ENCODE measurements at regions not wholly inside any gene's neighbourhood (a gene's known extent, or its start where the extent isn't known, plus 50 kb on each side); places are given as distances from the start of the nearest gene placed in this dataset.

- no peak for DNase-seq
These were observed 450.8 kb upstream of the NAALADL2 start for GRCh38 chr3:174408310-174408709.

GRCh38 chr3:174409086-174409743 lies 449.9 kb upstream of the NAALADL2 start:
- DNase-seq: peak; percentile 88

- no peak for DNase-seq
These were observed 445.8 kb upstream of the NAALADL2 start for GRCh38 chr3:174413062-174413912.

GRCh38 chr3:174414902-174415301 lies 444.2 kb upstream of the NAALADL2 start:
- DNase-seq: no peak

GRCh38 chr3:174417573-174417972 lies 441.6 kb upstream of the NAALADL2 start:
- DNase-seq: no peak

- DNase-seq: no peak
These were observed 439.9 kb upstream of the NAALADL2 start for GRCh38 chr3:174419216-174419615.

- no peak for DNase-seq
These were observed 435.2 kb upstream of the NAALADL2 start for GRCh38 chr3:174423936-174424335.

GRCh38 chr3:174424656-174425055 lies 434.5 kb upstream of the NAALADL2 start:
- DNase-seq: no peak

- DNase-seq: no peak
These were observed 433.7 kb upstream of the NAALADL2 start for GRCh38 chr3:174425422-174425821.

- peak; percentile 42 for DNase-seq
These were observed 428.1 kb upstream of the NAALADL2 start for GRCh38 chr3:174430986-174431385.

GRCh38 chr3:174431717-174432116 lies 427.4 kb upstream of the NAALADL2 start:
- DNase-seq: no peak

- no peak for DNase-seq
These were observed 422.8 kb upstream of the NAALADL2 start for GRCh38 chr3:174436367-174436766.

- DNase-seq: peak; percentile 90
These were observed 420.5 kb upstream of the NAALADL2 start for GRCh38 chr3:174438501-174439145.

- DNase-seq: peak; percentile 92
These were observed 419.5 kb upstream of the NAALADL2 start for GRCh38 chr3:174439331-174440252.

- DNase-seq: peak; percentile 88
These were observed 418.9 kb upstream of the NAALADL2 start for GRCh38 chr3:174440253-174440701.

- DNase-seq: peak; percentile 99
These were observed 418.2 kb upstream of the NAALADL2 start for GRCh38 chr3:174440741-174441587.

- DNase-seq: peak; percentile 86
These were observed 417.4 kb upstream of the NAALADL2 start for GRCh38 chr3:174441588-174442301.

- DNase-seq: no peak
These were observed 416.8 kb upstream of the NAALADL2 start for GRCh38 chr3:174442302-174442682.

- DNase-seq: peak; percentile 30
These were observed 414.7 kb upstream of the NAALADL2 start for GRCh38 chr3:174444391-174444790.

- DNase-seq: no peak
These were observed 401.4 kb upstream of the NAALADL2 start for GRCh38 chr3:174457758-174458157.

GRCh38 chr3:174460831-174461230 lies 398.3 kb upstream of the NAALADL2 start:
- no peak for DNase-seq
